ENCODE measurements at regions not wholly inside any gene's neighbourhood (a gene's known extent, or its start where the extent isn't known, plus 50 kb on each side); places are given as distances from the start of the nearest gene placed in this dataset.

GRCh38 chr9:26313108-26313507 lies 579.5 kb downstream of the CAAP1 start:
- TF ChIP-seq CTCF (IDR thresholded peaks at IDR 0.05) (no peak), POLR2A (IDR thresholded peaks at IDR 0.05) (no peak), EP300 (IDR thresholded peaks at IDR 0.05) (no peak)
